ENCODE measurements at regions not wholly inside any gene's neighbourhood (a gene's known extent, or its start where the extent isn't known, plus 50 kb on each side); places are given as distances from the start of the nearest gene placed in this dataset.

DNA sequence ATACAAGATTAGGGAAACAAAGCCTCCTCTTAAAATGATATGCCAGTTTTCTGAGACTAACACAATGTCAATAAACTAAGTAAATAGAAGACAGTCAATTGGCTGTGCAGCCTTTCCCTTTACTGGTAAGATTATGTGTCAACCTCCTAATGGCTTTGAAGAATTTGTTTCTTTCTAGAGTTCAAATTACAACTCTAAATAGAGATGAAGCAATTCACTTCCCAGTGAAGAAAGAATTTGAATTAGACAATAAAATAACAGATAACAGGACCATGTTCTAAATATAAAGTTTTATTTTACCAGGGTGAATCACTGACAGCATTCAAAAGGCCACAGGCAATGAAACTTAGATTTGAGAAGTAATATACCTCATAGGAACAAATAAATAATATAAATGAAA is 680.3 kb downstream of the PLA2G4A start:
- Histone ChIP-seq H3K4me2 (ENCODE audit: low read length) (no peak overlapping the region), H3K9me2 (ENCODE audit: low read depth, low read length) (no peaks in the 10 kb centered on the region), H3K27ac (ENCODE audit: low read depth, low read length, poor library complexity, severe bottlenecking) (no peak overlapping the region), H3F3A (ENCODE audit: insufficient read depth, low read length) (no peaks in the 10 kb centered on the region), H3K36me3 (ENCODE audit: insufficient read depth, low read length) (no peaks in the 10 kb centered on the region), H4K20me1 (ENCODE audit: insufficient read depth, low read length) (no peaks in the 10 kb centered on the region), H3K4me1 (ENCODE audit: insufficient read depth, low read length, severe bottlenecking) (no peaks in the 10 kb centered on the region), H3K9ac (ENCODE audit: low read length) (no peak overlapping the region), H3K79me2 (ENCODE audit: insufficient read depth, low read length) (no peaks in the 10 kb centered on the region), H3K27me3 (ENCODE audit: insufficient read depth, low read length) (no peaks in the 10 kb centered on the region), H3K4me3 (ENCODE audit: low read depth, low read length, poor library complexity, severe bottlenecking) (no peak overlapping the region), H2AFZ (ENCODE audit: low read length) (no peak overlapping the region), H3K9me3 (ENCODE audit: low read length) (no peaks in the 10 kb centered on the region)
- TF ChIP-seq, protein P1, sequence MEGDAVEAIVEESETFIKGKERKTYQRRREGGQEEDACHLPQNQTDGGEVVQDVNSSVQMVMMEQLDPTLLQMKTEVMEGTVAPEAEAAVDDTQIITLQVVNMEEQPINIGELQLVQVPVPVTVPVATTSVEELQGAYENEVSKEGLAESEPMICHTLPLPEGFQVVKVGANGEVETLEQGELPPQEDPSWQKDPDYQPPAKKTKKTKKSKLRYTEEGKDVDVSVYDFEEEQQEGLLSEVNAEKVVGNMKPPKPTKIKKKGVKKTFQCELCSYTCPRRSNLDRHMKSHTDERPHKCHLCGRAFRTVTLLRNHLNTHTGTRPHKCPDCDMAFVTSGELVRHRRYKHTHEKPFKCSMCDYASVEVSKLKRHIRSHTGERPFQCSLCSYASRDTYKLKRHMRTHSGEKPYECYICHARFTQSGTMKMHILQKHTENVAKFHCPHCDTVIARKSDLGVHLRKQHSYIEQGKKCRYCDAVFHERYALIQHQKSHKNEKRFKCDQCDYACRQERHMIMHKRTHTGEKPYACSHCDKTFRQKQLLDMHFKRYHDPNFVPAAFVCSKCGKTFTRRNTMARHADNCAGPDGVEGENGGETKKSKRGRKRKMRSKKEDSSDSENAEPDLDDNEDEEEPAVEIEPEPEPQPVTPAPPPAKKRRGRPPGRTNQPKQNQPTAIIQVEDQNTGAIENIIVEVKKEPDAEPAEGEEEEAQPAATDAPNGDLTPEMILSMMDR (IDR thresholded peaks at IDR 0.05; ENCODE audit: low read length) = no peak
- TF ChIP-seq EZH2 (IDR thresholded peaks at IDR 0.05; ENCODE audit: borderline replicate concordance, low read length) = no peak

DNA sequence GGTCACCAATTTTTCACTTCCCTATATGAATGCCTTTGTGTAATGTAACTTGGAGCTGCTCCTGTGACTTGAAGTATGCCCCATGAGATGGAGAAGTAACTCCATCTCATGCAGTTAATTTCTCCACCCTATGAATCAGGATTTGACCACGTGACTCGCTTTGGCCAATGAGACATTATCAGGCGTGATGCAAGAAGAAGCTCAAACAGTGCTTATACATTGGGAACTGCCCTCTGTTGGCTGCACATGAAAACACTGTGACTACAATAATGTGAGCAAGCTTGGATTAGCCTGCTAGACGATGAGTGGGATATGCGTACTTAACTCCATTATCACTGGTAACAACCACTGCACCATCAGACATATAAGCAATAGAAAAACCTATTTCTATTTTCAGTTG is 684.4 kb downstream of the PLA2G4A start:
- H3K9me3 ChIP-seq (ENCODE audit: low read length) = no peaks in the 10 kb centered on the region
- H3K4me1 ChIP-seq (ENCODE audit: insufficient read depth, low read length, severe bottlenecking) = no peaks in the 10 kb centered on the region
- TF ChIP-seq, protein P1 (IDR thresholded peaks at IDR 0.05; ENCODE audit: low read length) = no peak; the same call in 1 of the 2 replicates
- no peak for TF ChIP-seq EZH2 (IDR thresholded peaks at IDR 0.05; ENCODE audit: borderline replicate concordance, low read length)
- H3K27ac ChIP-seq (ENCODE audit: low read depth, low read length, poor library complexity, severe bottlenecking) = no peak overlapping the region
- no peaks in the 10 kb centered on the region for H3F3A ChIP-seq (ENCODE audit: insufficient read depth, low read length)
- H3K9ac ChIP-seq (ENCODE audit: low read length) = no peak overlapping the region
- no peaks in the 10 kb centered on the region for H4K20me1 ChIP-seq (ENCODE audit: insufficient read depth, low read length)
- no peaks in the 10 kb centered on the region for H3K9me2 ChIP-seq (ENCODE audit: low read depth, low read length)
- no peaks in the 10 kb centered on the region for H3K27me3 ChIP-seq (ENCODE audit: insufficient read depth, low read length)
- H3K4me2 ChIP-seq (ENCODE audit: low read length) = no peak overlapping the region
- H3K4me3 ChIP-seq (ENCODE audit: low read depth, low read length, poor library complexity, severe bottlenecking) = no peak overlapping the region
- H2AFZ ChIP-seq (ENCODE audit: low read length) = no peak overlapping the region
- no peaks in the 10 kb centered on the region for H3K36me3 ChIP-seq (ENCODE audit: insufficient read depth, low read length)
- no peaks in the 10 kb centered on the region for H3K79me2 ChIP-seq (ENCODE audit: insufficient read depth, low read length)

GRCh38 chr1:187514110-187514509 is 685.4 kb downstream of the PLA2G4A start:
- Histone ChIP-seq H3K27me3 (ENCODE audit: insufficient read depth, low read length) (no peaks in the 10 kb centered on the region), H3K27ac (ENCODE audit: low read depth, low read length, poor library complexity, severe bottlenecking) (no peak overlapping the region), H3K9me3 (ENCODE audit: low read length) (no peaks in the 10 kb centered on the region), H3K9ac (ENCODE audit: low read length) (no peak overlapping the region), H3K9me2 (ENCODE audit: low read depth, low read length) (no peaks in the 10 kb centered on the region), H4K20me1 (ENCODE audit: insufficient read depth, low read length) (no peaks in the 10 kb centered on the region), H2AFZ (ENCODE audit: low read length) (no peak overlapping the region), H3K4me1 (ENCODE audit: insufficient read depth, low read length, severe bottlenecking) (no peaks in the 10 kb centered on the region), H3K4me3 (ENCODE audit: low read depth, low read length, poor library complexity, severe bottlenecking) (no peak overlapping the region), H3K4me2 (ENCODE audit: low read length) (no peak overlapping the region), H3F3A (ENCODE audit: insufficient read depth, low read length) (no peaks in the 10 kb centered on the region), H3K79me2 (ENCODE audit: insufficient read depth, low read length) (no peaks in the 10 kb centered on the region), H3K36me3 (ENCODE audit: insufficient read depth, low read length) (no peaks in the 10 kb centered on the region)
- TF ChIP-seq EZH2 (IDR thresholded peaks at IDR 0.05; ENCODE audit: borderline replicate concordance, low read length) = no peak
- TF ChIP-seq, protein P1 (IDR thresholded peaks at IDR 0.05; ENCODE audit: low read length) = no peak
